Ishikawa (cell line): ENCODE measurements at regions not wholly inside any gene's neighbourhood (a gene's known extent, or its start where the extent isn't known, plus 50 kb on each side); places are given as distances from the start of the nearest gene placed in this dataset.

ENCODE experiments used
- CEBPB ChIP-seq: IDR thresholded peaks from 2 replicates; pipeline ENCODE4 v1.6.1; 2012
- EP300 ChIP-seq: IDR thresholded peaks from 2 replicates; pipeline ENCODE4 v1.6.1; 2012; ENCODE audit warnings: borderline replicate concordance
- MAX ChIP-seq: IDR thresholded peaks from 2 replicates; pipeline ENCODE4 v1.6.1; 2012
- RAD21 ChIP-seq: IDR thresholded peaks from 2 replicates; pipeline ENCODE4 v1.6.1; 2012; ENCODE audit warnings: low read depth
- TF ChIP-seq, protein P1 (sequence below): IDR thresholded peaks from 2 replicates; pipeline ENCODE4 v1.6.1; 2012; ENCODE audit warnings: low read depth, mild to moderate bottlenecking

DNA sequence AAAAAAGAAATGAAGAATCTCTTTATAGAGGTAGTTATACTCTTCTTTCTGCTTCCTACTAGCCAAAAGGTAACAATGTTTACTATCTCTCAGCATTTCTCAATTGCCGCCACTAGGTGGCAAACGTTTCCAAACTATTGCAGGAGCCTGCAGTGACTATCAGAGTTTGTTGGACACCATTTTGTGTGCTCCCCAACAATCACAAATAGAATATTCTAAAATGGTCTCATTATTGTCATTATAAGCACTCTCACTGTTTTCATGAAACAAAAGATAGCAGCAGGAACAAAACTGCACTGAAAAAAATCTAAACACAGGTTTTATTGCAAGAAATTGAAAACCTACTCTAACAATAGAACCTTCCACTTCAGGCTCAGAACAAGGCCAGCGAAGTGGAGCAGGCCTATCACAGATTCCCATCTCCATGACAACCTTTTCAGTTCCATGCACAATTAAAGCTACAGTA, 83.9 kb upstream of the PLPPR4 start:
- TF ChIP-seq, protein P1, sequence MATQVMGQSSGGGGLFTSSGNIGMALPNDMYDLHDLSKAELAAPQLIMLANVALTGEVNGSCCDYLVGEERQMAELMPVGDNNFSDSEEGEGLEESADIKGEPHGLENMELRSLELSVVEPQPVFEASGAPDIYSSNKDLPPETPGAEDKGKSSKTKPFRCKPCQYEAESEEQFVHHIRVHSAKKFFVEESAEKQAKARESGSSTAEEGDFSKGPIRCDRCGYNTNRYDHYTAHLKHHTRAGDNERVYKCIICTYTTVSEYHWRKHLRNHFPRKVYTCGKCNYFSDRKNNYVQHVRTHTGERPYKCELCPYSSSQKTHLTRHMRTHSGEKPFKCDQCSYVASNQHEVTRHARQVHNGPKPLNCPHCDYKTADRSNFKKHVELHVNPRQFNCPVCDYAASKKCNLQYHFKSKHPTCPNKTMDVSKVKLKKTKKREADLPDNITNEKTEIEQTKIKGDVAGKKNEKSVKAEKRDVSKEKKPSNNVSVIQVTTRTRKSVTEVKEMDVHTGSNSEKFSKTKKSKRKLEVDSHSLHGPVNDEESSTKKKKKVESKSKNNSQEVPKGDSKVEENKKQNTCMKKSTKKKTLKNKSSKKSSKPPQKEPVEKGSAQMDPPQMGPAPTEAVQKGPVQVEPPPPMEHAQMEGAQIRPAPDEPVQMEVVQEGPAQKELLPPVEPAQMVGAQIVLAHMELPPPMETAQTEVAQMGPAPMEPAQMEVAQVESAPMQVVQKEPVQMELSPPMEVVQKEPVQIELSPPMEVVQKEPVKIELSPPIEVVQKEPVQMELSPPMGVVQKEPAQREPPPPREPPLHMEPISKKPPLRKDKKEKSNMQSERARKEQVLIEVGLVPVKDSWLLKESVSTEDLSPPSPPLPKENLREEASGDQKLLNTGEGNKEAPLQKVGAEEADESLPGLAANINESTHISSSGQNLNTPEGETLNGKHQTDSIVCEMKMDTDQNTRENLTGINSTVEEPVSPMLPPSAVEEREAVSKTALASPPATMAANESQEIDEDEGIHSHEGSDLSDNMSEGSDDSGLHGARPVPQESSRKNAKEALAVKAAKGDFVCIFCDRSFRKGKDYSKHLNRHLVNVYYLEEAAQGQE: no peak
- TF ChIP-seq CEBPB (no peak), MAX (no peak), EP300 (no peak), RAD21 (peak; percentile 87)
